ENCODE measurements at regions not wholly inside any gene's neighbourhood (a gene's known extent, or its start where the extent isn't known, plus 50 kb on each side); places are given as distances from the start of the nearest gene placed in this dataset.

- Histone ChIP-seq H3K4me1 (ENCODE audit: control insufficient read depth, insufficient read depth, low read length) (no peaks in the 10 kb centered on the region), H3K9me3 (ENCODE audit: control insufficient read depth in 2 of 2, low read length in 2 of 2) (no peaks in the 10 kb centered on the region), H3K9ac (ENCODE audit: low read length in 2 of 2) (no peak overlapping the region), H3K27me3 (ENCODE audit: control insufficient read depth in 1 of 2, insufficient read depth in 2 of 2, low read length in 2 of 2) (no peaks in the 10 kb centered on the region), H3K36me3 (ENCODE audit: control insufficient read depth in 2 of 2, insufficient read depth in 2 of 2, low read length in 2 of 2) (no peaks in the 10 kb centered on the region), H3K4me3 (ENCODE audit: low read length in 2 of 2) (no peak overlapping the region), H3K27ac (ENCODE audit: low read length) (no peak overlapping the region)
Observed at GRCh38 chr1:117782056-117782455, 147.4 kb downstream of the GDAP2 start.

GRCh38 chr1:117783606-117784396 is 145.6 kb downstream of the GDAP2 start:
- Histone ChIP-seq H3K27ac (ENCODE audit: low read length) (no peak overlapping the region), H3K36me3 (ENCODE audit: control insufficient read depth in 2 of 2, insufficient read depth in 2 of 2, low read length in 2 of 2) (no peaks in the 10 kb centered on the region), H3K9me3 (ENCODE audit: control insufficient read depth in 2 of 2, low read length in 2 of 2) (no peaks in the 10 kb centered on the region), H3K4me1 (ENCODE audit: control insufficient read depth, insufficient read depth, low read length) (no peaks in the 10 kb centered on the region), H3K9ac (ENCODE audit: low read length in 2 of 2) (no peak overlapping the region), H3K27me3 (ENCODE audit: control insufficient read depth in 1 of 2, insufficient read depth in 2 of 2, low read length in 2 of 2) (no peaks in the 10 kb centered on the region), H3K4me3 (ENCODE audit: low read length in 2 of 2) (no peak overlapping the region)

GRCh38 chr1:117788014-117788413 is 141.4 kb downstream of the GDAP2 start:
- no peak overlapping the region for H3K4me3 ChIP-seq (ENCODE audit: low read length in 2 of 2)
- no peak overlapping the region for H3K9ac ChIP-seq (ENCODE audit: low read length in 2 of 2)
- H3K9me3 ChIP-seq (ENCODE audit: control insufficient read depth in 2 of 2, low read length in 2 of 2) = no peaks in the 10 kb centered on the region
- no peaks in the 10 kb centered on the region for H3K36me3 ChIP-seq (ENCODE audit: control insufficient read depth in 2 of 2, insufficient read depth in 2 of 2, low read length in 2 of 2)
- H3K27ac ChIP-seq (ENCODE audit: low read length) = no peak overlapping the region
- H3K4me1 ChIP-seq (ENCODE audit: control insufficient read depth, insufficient read depth, low read length) = no peaks in the 10 kb centered on the region
- no peaks in the 10 kb centered on the region for H3K27me3 ChIP-seq (ENCODE audit: control insufficient read depth in 1 of 2, insufficient read depth in 2 of 2, low read length in 2 of 2)

GRCh38 chr1:117793413-117793812 is 136.0 kb downstream of the GDAP2 start:
- no peak overlapping the region for H3K9ac ChIP-seq (ENCODE audit: low read length in 2 of 2)
- H3K9me3 ChIP-seq (ENCODE audit: control insufficient read depth in 2 of 2, low read length in 2 of 2) = no peaks in the 10 kb centered on the region
- H3K4me1 ChIP-seq (ENCODE audit: control insufficient read depth, insufficient read depth, low read length) = peaks cover 3% of the 10 kb centered on the region
- H3K27ac ChIP-seq (ENCODE audit: low read length) = no peak overlapping the region
- H3K4me3 ChIP-seq (ENCODE audit: low read length in 2 of 2) = no peak overlapping the region
- H3K36me3 ChIP-seq (ENCODE audit: control insufficient read depth in 2 of 2, insufficient read depth in 2 of 2, low read length in 2 of 2) = no peaks in the 10 kb centered on the region
- no peaks in the 10 kb centered on the region for H3K27me3 ChIP-seq (ENCODE audit: control insufficient read depth in 1 of 2, insufficient read depth in 2 of 2, low read length in 2 of 2)

GRCh38 chr1:117794073-117794472 is 135.3 kb downstream of the GDAP2 start:
- no peaks in the 10 kb centered on the region for H3K36me3 ChIP-seq (ENCODE audit: control insufficient read depth in 2 of 2, insufficient read depth in 2 of 2, low read length in 2 of 2)
- no peaks in the 10 kb centered on the region for H3K9me3 ChIP-seq (ENCODE audit: control insufficient read depth in 2 of 2, low read length in 2 of 2)
- no peak overlapping the region for H3K27ac ChIP-seq (ENCODE audit: low read length)
- H3K27me3 ChIP-seq (ENCODE audit: control insufficient read depth in 1 of 2, insufficient read depth in 2 of 2, low read length in 2 of 2) = no peaks in the 10 kb centered on the region
- H3K4me3 ChIP-seq (ENCODE audit: low read length in 2 of 2) = no peak overlapping the region
- H3K9ac ChIP-seq (ENCODE audit: low read length in 2 of 2) = no peak overlapping the region
- H3K4me1 ChIP-seq (ENCODE audit: control insufficient read depth, insufficient read depth, low read length) = peaks cover 3% of the 10 kb centered on the region

- H3K9me3 ChIP-seq (ENCODE audit: control insufficient read depth in 2 of 2, low read length in 2 of 2) = no peaks in the 10 kb centered on the region
- H3K27ac ChIP-seq (ENCODE audit: low read length) = no peak overlapping the region
- H3K9ac ChIP-seq (ENCODE audit: low read length in 2 of 2) = no peak overlapping the region
- H3K4me3 ChIP-seq (ENCODE audit: low read length in 2 of 2) = no peak overlapping the region
- H3K27me3 ChIP-seq (ENCODE audit: control insufficient read depth in 1 of 2, insufficient read depth in 2 of 2, low read length in 2 of 2) = no peaks in the 10 kb centered on the region
- no peaks in the 10 kb centered on the region for H3K36me3 ChIP-seq (ENCODE audit: control insufficient read depth in 2 of 2, insufficient read depth in 2 of 2, low read length in 2 of 2)
- H3K4me1 ChIP-seq (ENCODE audit: control insufficient read depth, insufficient read depth, low read length) = peaks cover 3% of the 10 kb centered on the region
Observed at GRCh38 chr1:117795190-117795589, 134.2 kb downstream of the GDAP2 start.

GRCh38 chr1:117795792-117796191 is 133.6 kb downstream of the GDAP2 start:
- Histone ChIP-seq H3K27me3 (ENCODE audit: control insufficient read depth in 1 of 2, insufficient read depth in 2 of 2, low read length in 2 of 2) (no peaks in the 10 kb centered on the region), H3K36me3 (ENCODE audit: control insufficient read depth in 2 of 2, insufficient read depth in 2 of 2, low read length in 2 of 2) (no peaks in the 10 kb centered on the region), H3K4me1 (ENCODE audit: control insufficient read depth, insufficient read depth, low read length) (peaks cover 3% of the 10 kb centered on the region), H3K4me3 (ENCODE audit: low read length in 2 of 2) (no peak overlapping the region), H3K9me3 (ENCODE audit: control insufficient read depth in 2 of 2, low read length in 2 of 2) (no peaks in the 10 kb centered on the region), H3K27ac (ENCODE audit: low read length) (no peak overlapping the region), H3K9ac (ENCODE audit: low read length in 2 of 2) (no peak overlapping the region)

GRCh38 chr1:117796226-117796625 is 133.2 kb downstream of the GDAP2 start:
- H3K9me3 ChIP-seq (ENCODE audit: control insufficient read depth in 2 of 2, low read length in 2 of 2) = no peaks in the 10 kb centered on the region
- no peaks in the 10 kb centered on the region for H3K36me3 ChIP-seq (ENCODE audit: control insufficient read depth in 2 of 2, insufficient read depth in 2 of 2, low read length in 2 of 2)
- H3K4me3 ChIP-seq (ENCODE audit: low read length in 2 of 2) = no peak overlapping the region
- no peak overlapping the region for H3K9ac ChIP-seq (ENCODE audit: low read length in 2 of 2)
- peaks cover 3% of the 10 kb centered on the region for H3K4me1 ChIP-seq (ENCODE audit: control insufficient read depth, insufficient read depth, low read length)
- H3K27me3 ChIP-seq (ENCODE audit: control insufficient read depth in 1 of 2, insufficient read depth in 2 of 2, low read length in 2 of 2) = no peaks in the 10 kb centered on the region
- H3K27ac ChIP-seq (ENCODE audit: low read length) = no peak overlapping the region

- no peaks in the 10 kb centered on the region for H3K27me3 ChIP-seq (ENCODE audit: control insufficient read depth in 1 of 2, insufficient read depth in 2 of 2, low read length in 2 of 2)
- H3K4me1 ChIP-seq (ENCODE audit: control insufficient read depth, insufficient read depth, low read length) = peaks cover 5% of the 10 kb centered on the region
- H3K36me3 ChIP-seq (ENCODE audit: control insufficient read depth in 2 of 2, insufficient read depth in 2 of 2, low read length in 2 of 2) = no peaks in the 10 kb centered on the region
- no peak overlapping the region for H3K27ac ChIP-seq (ENCODE audit: low read length)
- H3K4me3 ChIP-seq (ENCODE audit: low read length in 2 of 2) = no peak overlapping the region
- no peak overlapping the region for H3K9ac ChIP-seq (ENCODE audit: low read length in 2 of 2)
- no peaks in the 10 kb centered on the region for H3K9me3 ChIP-seq (ENCODE audit: control insufficient read depth in 2 of 2, low read length in 2 of 2)
Observed at GRCh38 chr1:117798550-117798949, 130.9 kb downstream of the GDAP2 start.

- Histone ChIP-seq H3K27ac (ENCODE audit: low read length) (no peak overlapping the region), H3K27me3 (ENCODE audit: control insufficient read depth in 1 of 2, insufficient read depth in 2 of 2, low read length in 2 of 2) (no peaks in the 10 kb centered on the region), H3K9me3 (ENCODE audit: control insufficient read depth in 2 of 2, low read length in 2 of 2) (no peaks in the 10 kb centered on the region), H3K9ac (ENCODE audit: low read length in 2 of 2) (no peak overlapping the region), H3K4me1 (ENCODE audit: control insufficient read depth, insufficient read depth, low read length) (peaks cover 2% of the 10 kb centered on the region), H3K36me3 (ENCODE audit: control insufficient read depth in 2 of 2, insufficient read depth in 2 of 2, low read length in 2 of 2) (no peaks in the 10 kb centered on the region), H3K4me3 (ENCODE audit: low read length in 2 of 2) (no peak overlapping the region)
Observed at GRCh38 chr1:117802531-117803257, 126.7 kb downstream of the GDAP2 start.

GRCh38 chr1:117803318-117803717 is 126.1 kb downstream of the GDAP2 start:
- no peaks in the 10 kb centered on the region for H3K27me3 ChIP-seq (ENCODE audit: control insufficient read depth in 1 of 2, insufficient read depth in 2 of 2, low read length in 2 of 2)
- no peak overlapping the region for H3K4me3 ChIP-seq (ENCODE audit: low read length in 2 of 2)
- no peaks in the 10 kb centered on the region for H3K9me3 ChIP-seq (ENCODE audit: control insufficient read depth in 2 of 2, low read length in 2 of 2)
- H3K36me3 ChIP-seq (ENCODE audit: control insufficient read depth in 2 of 2, insufficient read depth in 2 of 2, low read length in 2 of 2) = no peaks in the 10 kb centered on the region
- H3K27ac ChIP-seq (ENCODE audit: low read length) = no peak overlapping the region
- peaks cover 2% of the 10 kb centered on the region for H3K4me1 ChIP-seq (ENCODE audit: control insufficient read depth, insufficient read depth, low read length)
- no peak overlapping the region for H3K9ac ChIP-seq (ENCODE audit: low read length in 2 of 2)
